NCI-H187 treated with DMSO at 0.1 percent for 48 hours (cell line): ENCODE measurements at regions not wholly inside any gene's neighbourhood (a gene's known extent, or its start where the extent isn't known, plus 50 kb on each side); places are given as distances from the start of the nearest gene placed in this dataset.
"Not testable (repeated sequence)": the region's sequence is repeated elsewhere in the genome, so short reads cannot be mapped to it uniquely, and the experiment has no call there.

Source experiments
- DNase-seq: peaks from one replicate; lab custom pipeline; 2025; lab: John Stamatoyannopoulos, UW

DNA sequence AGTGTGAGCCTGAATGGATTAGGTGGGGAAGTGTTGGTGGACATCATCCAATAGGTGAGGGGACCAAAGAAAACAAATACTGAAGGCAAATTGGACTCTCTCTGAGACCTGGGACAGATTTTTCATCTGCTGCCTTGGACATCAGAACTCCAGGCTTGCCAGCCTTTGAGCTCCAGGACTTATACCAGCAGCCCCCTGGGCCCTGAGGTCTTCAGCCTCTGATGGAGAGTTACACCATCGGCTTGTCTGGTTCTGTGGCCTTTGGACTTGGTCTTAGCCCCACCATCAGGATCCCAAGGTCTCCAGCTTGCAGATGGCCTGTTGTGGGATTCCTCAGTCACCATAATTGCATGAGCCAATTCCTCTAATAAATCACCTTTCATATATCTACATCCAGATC lies 80.8 kb upstream of the SLC8A3 start:
- DNase-seq, result no peak

- DNase-seq, result peak; percentile 15
These were observed 80.0 kb upstream of the SLC8A3 start for GRCh38 chr14:70268760-70269159.

- DNase-seq, result no peak
These were observed 77.4 kb upstream of the SLC8A3 start for GRCh38 chr14:70266157-70266556.

GRCh38 chr14:70265422-70265821 lies 76.7 kb upstream of the SLC8A3 start:
- DNase-seq, result no peak

- no peak for DNase-seq
These were observed 70.7 kb upstream of the SLC8A3 start for GRCh38 chr14:70259420-70259819.

DNA sequence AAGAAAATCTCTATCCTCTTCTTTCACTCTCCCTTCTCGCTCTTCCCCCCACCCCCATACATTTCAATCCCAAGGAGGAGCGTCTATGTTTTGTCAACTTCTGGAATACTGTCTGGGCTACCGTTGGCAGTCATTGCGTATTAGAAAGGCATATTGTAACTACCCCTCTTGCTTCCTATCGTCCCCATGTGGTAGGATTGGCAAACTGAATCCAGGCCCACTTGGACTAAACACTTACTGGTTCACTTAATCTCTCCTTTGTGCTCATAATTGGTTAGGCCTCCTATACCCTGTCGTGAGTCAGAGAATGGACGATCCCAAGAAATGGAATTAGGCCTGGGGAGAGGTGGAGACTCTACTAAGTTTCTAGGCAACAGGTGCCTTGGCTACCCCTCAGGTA lies 68.8 kb upstream of the SLC8A3 start:
- peak; percentile 35 for DNase-seq

- DNase-seq, result no peak
These were observed 67.8 kb upstream of the SLC8A3 start for GRCh38 chr14:70256601-70257000.

DNA sequence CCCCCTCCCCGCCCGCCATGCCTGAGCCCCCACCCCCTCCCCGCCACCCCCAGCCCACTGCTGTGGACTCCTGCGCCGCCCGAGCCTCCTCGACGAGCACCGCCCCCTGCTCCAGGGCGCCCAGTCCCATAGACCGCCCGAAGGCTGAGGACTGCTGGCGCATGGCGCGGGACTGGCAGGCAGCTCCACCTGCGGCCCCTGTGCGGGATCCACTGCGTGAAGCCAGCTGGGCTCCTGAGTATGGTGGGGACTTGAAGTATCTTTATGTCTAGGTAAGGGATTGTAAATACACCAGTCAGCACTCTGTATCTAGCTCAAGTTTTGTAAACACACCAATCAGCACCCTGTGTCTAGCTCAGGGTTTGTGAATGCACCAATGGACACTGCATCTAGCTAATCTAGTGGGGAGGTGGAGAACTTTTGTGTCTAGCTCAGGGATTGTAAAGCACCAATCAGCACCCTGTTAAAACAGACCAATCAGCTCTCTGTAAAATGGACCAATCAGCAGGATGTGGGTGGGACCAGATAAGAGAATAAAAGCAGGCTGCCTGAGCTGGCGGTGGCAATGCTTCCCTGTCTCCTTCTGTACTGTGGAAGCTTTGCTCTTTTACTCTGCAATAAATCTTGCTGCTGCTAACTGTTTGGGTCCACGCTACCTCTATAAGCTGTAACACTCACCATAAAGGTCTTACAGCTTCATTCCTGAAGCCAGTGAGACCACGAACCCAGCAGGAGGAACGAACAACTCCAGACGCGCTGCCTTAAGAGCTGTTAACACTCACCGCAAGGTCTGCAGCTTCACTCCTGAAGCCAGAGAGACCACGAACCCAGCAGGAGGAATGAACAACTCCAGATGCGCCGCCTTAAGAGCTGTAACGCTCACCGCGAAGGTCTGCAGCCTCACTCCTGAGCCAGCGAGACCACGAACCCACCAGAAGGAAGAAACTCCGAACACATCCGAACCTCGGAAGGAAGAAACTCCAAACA lies 66.6 kb upstream of the SLC8A3 start:
- not testable (repeated sequence) for DNase-seq

DNA sequence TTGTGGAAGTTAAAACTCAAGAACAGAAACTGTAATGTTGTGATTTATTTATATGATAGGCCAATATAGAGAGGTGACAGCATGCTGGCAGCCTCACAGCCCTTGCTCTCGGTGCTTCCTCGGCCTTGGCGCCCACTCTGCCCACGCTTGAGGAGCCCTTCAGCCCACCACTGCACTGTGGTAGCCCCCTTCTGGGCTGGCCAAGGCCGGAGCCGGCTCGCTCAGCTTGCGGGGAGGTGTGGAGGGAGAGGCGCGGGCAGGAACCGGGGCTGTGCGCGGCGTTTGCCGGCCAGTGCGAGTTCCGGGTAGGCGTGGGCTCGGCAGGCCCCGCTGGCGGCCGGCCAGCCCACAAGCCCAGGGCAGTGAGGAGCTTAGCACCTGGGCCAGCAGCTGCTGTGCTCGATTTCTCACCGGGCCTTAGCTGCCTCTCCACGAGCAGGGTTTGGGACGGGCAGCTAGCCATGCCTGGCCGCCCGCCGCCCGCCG lies 65.8 kb upstream of the SLC8A3 start:
- no peak for DNase-seq

DNA sequence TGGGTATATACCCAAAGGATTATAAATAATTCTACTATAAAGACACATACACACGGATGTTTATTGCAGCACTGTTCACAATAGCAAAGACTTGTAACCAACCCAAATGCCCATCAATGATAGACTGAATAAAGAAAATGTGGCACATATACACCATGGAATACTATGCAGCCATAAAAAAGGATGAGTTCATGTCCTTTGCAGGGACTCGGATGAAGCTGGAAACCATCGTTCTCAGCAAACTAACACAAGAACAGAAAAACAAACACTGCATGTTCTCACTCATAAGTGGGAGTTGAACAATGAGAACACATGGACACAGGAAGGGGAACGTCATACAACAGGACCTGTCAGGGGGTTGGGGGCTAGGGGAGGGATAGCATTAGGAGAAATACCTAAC lies 64.8 kb upstream of the SLC8A3 start:
- DNase-seq, result not testable (repeated sequence)

GRCh38 chr14:70245026-70245425 lies 56.3 kb upstream of the SLC8A3 start:
- no peak for DNase-seq

GRCh38 chr14:70239802-70240201 lies 51.1 kb upstream of the SLC8A3 start:
- DNase-seq, result no peak

DNA sequence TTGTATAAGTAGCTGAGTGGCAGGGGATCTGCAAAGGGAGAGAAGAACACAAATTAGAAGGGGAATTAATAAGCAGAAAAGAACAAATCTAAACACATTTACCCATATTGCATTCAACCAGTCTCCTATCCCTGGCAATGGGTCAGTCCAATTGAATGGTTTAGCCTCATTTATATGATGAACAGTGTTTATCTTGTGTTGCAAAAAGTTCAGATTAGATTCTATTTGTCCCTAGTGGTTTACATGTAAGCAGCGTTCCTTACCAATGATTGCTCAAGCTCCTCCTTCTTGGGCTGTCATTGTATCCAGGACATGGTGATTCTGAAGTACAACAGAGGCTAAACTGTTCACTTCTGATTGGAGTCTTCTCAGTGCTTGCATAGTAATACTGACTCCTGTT lies 49.9 kb upstream of the SLC8A3 start:
- not testable (repeated sequence) for DNase-seq
